H1 (cell line): ENCODE measurements at regions not wholly inside any gene's neighbourhood (a gene's known extent, or its start where the extent isn't known, plus 50 kb on each side); places are given as distances from the start of the nearest gene placed in this dataset.

Source experiments
- CEBPB ChIP-seq: IDR thresholded peaks from 2 replicates; pipeline ENCODE4 v1.6.1; 2012; ENCODE audit warnings: low read depth, low read length
- CREB1 ChIP-seq: IDR thresholded peaks from 2 replicates; pipeline ENCODE4 v1.6.1; 2012; ENCODE audit warnings: inconsistent platforms
- CTCF ChIP-seq, 3 experiments: IDR thresholded peaks; 1 replicate in 2 of 3; 2 replicates in 1 of 3; pipeline versions ENCODE4 v1.5.1 to v1.6.1; 2011; ENCODE audit warnings: low read length in 3 of 3, mild to moderate bottlenecking in 3 of 3, inconsistent platforms in 2 of 3, low read depth in 1 of 3, moderate library complexity in 1 of 3; ENCODE audit not compliant: insufficient read depth in 1 of 3; ENCODE audit errors: control extremely low read depth in 1 of 3
- GABPA ChIP-seq: IDR thresholded peaks from 2 replicates; pipeline ENCODE4 v1.6.1; 2011; ENCODE audit warnings: mild to moderate bottlenecking, low read length, moderate library complexity, borderline replicate concordance; ENCODE audit not compliant: insufficient read depth
- POLR2A ChIP-seq, 2 experiments: IDR thresholded peaks; 1 replicate in 1 of 2; 2 replicates in 1 of 2; pipeline ENCODE4 v1.6.1; 2011; ENCODE audit warnings: low read depth in 2 of 2, low read length in 2 of 2, mild to moderate bottlenecking in 2 of 2; ENCODE audit errors: control extremely low read depth in 1 of 2
- SP1 ChIP-seq: IDR thresholded peaks from 2 replicates; pipeline ENCODE4 v1.6.1; 2011; ENCODE audit warnings: low read depth, low read length
- TAF1 ChIP-seq: IDR thresholded peaks from 2 replicates; pipeline ENCODE4 v1.6.1; 2011; ENCODE audit warnings: mild to moderate bottlenecking, low read depth, low read length

GRCh38 chr18:10317864-10318690 lies 136.4 kb upstream of the APCDD1 start:
- TF ChIP-seq CREB1 (no peak), CTCF (IDR thresholded peaks at IDR 0.05; ENCODE audit: control extremely low read depth in 1 of 3, insufficient read depth in 1 of 3, low read depth in 1 of 3, low read length in 3 of 3) (no peak), TAF1 (no peak), SP1 (no peak), POLR2A (IDR thresholded peaks at IDR 0.05; ENCODE audit: control extremely low read depth in 1 of 2, low read depth in 2 of 2, low read length in 2 of 2) (no peak), GABPA (no peak), CEBPB (no peak)
